Sigmoid colon (tissue), 3 donors: ENCODE measurements at regions not wholly inside any gene's neighbourhood (a gene's known extent, or its start where the extent isn't known, plus 50 kb on each side); places are given as distances from the start of the nearest gene placed in this dataset.

Experiments
- CTCF ChIP-seq, 4 experiments: fragments of 450-650 bp in 3 of 4; fragments of 200-600 bp in 1 of 4; IDR thresholded peaks; one replicate each; pipeline ENCODE4 v1.5.1; 2016 to 2019; ENCODE audit warnings: antibody characterized with exemption in 4 of 4, mild to moderate bottlenecking in 3 of 4, moderate library complexity in 2 of 4
- POLR2A ChIP-seq, 2 donors: fragments of 450-650 bp; IDR thresholded peaks; one replicate each; pipeline ENCODE4 v1.6.1; 2016; ENCODE audit warnings: antibody characterized with exemption in 2 of 2, mild to moderate bottlenecking in 2 of 2, moderate library complexity in 2 of 2

- no peak for TF ChIP-seq CTCF (IDR thresholded peaks at IDR 0.05)
- TF ChIP-seq POLR2A (IDR thresholded peaks at IDR 0.05), result no peak
These were observed 1193.9 kb downstream of the DNAJB9 start for GRCh38 chr7:109763611-109764010.
